UCSD-AML1 (cell line): ENCODE measurements at regions not wholly inside any gene's neighbourhood (a gene's known extent, or its start where the extent isn't known, plus 50 kb on each side); places are given as distances from the start of the nearest gene placed in this dataset.

Source experiments
- DNase-seq: peaks from one replicate; lab custom pipeline; 2025; ENCODE audit not compliant: unreplicated experiment; lab: John Stamatoyannopoulos, UW

- no peak for DNase-seq
Observed at GRCh38 chr12:124184456-124184855, 110.4 kb upstream of the RFLNA start.

- DNase-seq = no peak
Observed at GRCh38 chr12:124185971-124186686, 108.8 kb upstream of the RFLNA start.

GRCh38 chr12:124188084-124188483 lies 106.8 kb upstream of the RFLNA start:
- no peak for DNase-seq

GRCh38 chr12:124188561-124189405 lies 106.1 kb upstream of the RFLNA start:
- no peak for DNase-seq

- no peak for DNase-seq
Observed at GRCh38 chr12:124190312-124191023, 104.4 kb upstream of the RFLNA start.

GRCh38 chr12:124191024-124191359 lies 103.9 kb upstream of the RFLNA start:
- no peak for DNase-seq

- DNase-seq = no peak
Observed at GRCh38 chr12:124191966-124192365, 102.9 kb upstream of the RFLNA start.

GRCh38 chr12:124194264-124194892 lies 100.5 kb upstream of the RFLNA start:
- DNase-seq = no peak

- no peak for DNase-seq
Observed at GRCh38 chr12:124194893-124195566, 99.9 kb upstream of the RFLNA start.

GRCh38 chr12:124195567-124195942 lies 99.3 kb upstream of the RFLNA start:
- DNase-seq = no peak

- no peak for DNase-seq
Observed at GRCh38 chr12:124196236-124196635, 98.7 kb upstream of the RFLNA start.

- DNase-seq = no peak
Observed at GRCh38 chr12:124201248-124201647, 93.6 kb upstream of the RFLNA start.

- DNase-seq = no peak
Observed at GRCh38 chr12:124203176-124203575, 91.7 kb upstream of the RFLNA start.

- no peak for DNase-seq
Observed at GRCh38 chr12:124205405-124205804, 89.5 kb upstream of the RFLNA start.

- DNase-seq = no peak
Observed at GRCh38 chr12:124207049-124207448, 87.8 kb upstream of the RFLNA start.

- no peak for DNase-seq
Observed at GRCh38 chr12:124207617-124208016, 87.3 kb upstream of the RFLNA start.

GRCh38 chr12:124208489-124208888 lies 86.4 kb upstream of the RFLNA start:
- DNase-seq = no peak

GRCh38 chr12:124210991-124211577 lies 83.8 kb upstream of the RFLNA start:
- DNase-seq = no peak

- DNase-seq = no peak
Observed at GRCh38 chr12:124211753-124212152, 83.1 kb upstream of the RFLNA start.

- no peak for DNase-seq
Observed at GRCh38 chr12:124213666-124214347, 81.1 kb upstream of the RFLNA start.
